ENCODE measurements at regions not wholly inside any gene's neighbourhood (a gene's known extent, or its start where the extent isn't known, plus 50 kb on each side); places are given as distances from the start of the nearest gene placed in this dataset.
"Not testable (repeated sequence)": the region's sequence is repeated elsewhere in the genome, so short reads cannot be mapped to it uniquely, and the experiment has no call there.

GRCh38 chr20:30579824-30580438, 677.5 kb upstream of the DEFB115 start:
- Histone ChIP-seq H3K27ac (peak overlapping the region; percentile 56), H3K4me2 (peak overlapping the region; percentile 85), H3K4me3 (peak overlapping the region; percentile 67), H2AFZ (peak overlapping the region; percentile 87)
- H3K9me2 ChIP-seq (ENCODE audit: insufficient read depth); H3F3A ChIP-seq (ENCODE audit: insufficient read depth, low read depth); BruUV-seq (replicated peaks); CTCF ChIA-PET; POLR2A ChIA-PET (ENCODE audit: unreplicated experiment); H3K79me2 ChIP-seq (ENCODE audit: low read depth); H4K20me1 ChIP-seq (ENCODE audit: insufficient read depth); H3K9me3 ChIP-seq (ENCODE audit: insufficient read depth, low read depth); H3K4me1 ChIP-seq (replicated peaks; ENCODE audit: insufficient read depth); H3K27me3 ChIP-seq (ENCODE audit: insufficient read depth, low read depth); H3K36me3 ChIP-seq (ENCODE audit: low read depth); intact Hi-C loops (cut with micrococcal nuclease; ENCODE audit: unreplicated experiment): not testable (repeated sequence)
- peak; percentile 81 to 85 for DNase-seq

GRCh38 chr20:30581839-30582238, 675.6 kb upstream of the DEFB115 start:
- H3K36me3 ChIP-seq (ENCODE audit: low read depth); H3K27me3 ChIP-seq (ENCODE audit: insufficient read depth, low read depth); H3K79me2 ChIP-seq (ENCODE audit: low read depth); H2AFZ ChIP-seq; H3K4me2 ChIP-seq; H3K4me1 ChIP-seq (replicated peaks; ENCODE audit: insufficient read depth); DNase-seq; POLR2A ChIA-PET (ENCODE audit: unreplicated experiment); H3F3A ChIP-seq (ENCODE audit: insufficient read depth, low read depth); BruUV-seq (replicated peaks); H4K20me1 ChIP-seq (ENCODE audit: insufficient read depth); H3K9me3 ChIP-seq (ENCODE audit: insufficient read depth, low read depth); H3K27ac ChIP-seq; H3K4me3 ChIP-seq; intact Hi-C loops (cut with micrococcal nuclease; ENCODE audit: unreplicated experiment); H3K9me2 ChIP-seq (ENCODE audit: insufficient read depth): not testable (repeated sequence)
- CTCF ChIA-PET: interaction anchor here (0.6 kb wide), 1 partner anchor 975 kb away, joined by 8 read pairs; no protein-coding TSS in a partner anchor

GRCh38 chr20:30584403-30584802, 673.1 kb upstream of the DEFB115 start:
- H3K27ac ChIP-seq; POLR2A ChIA-PET (ENCODE audit: unreplicated experiment); H3K9me3 ChIP-seq (ENCODE audit: insufficient read depth, low read depth); BruUV-seq (replicated peaks); H3K36me3 ChIP-seq (ENCODE audit: low read depth); H3K4me2 ChIP-seq; H3K4me3 ChIP-seq; H3K27me3 ChIP-seq (ENCODE audit: insufficient read depth, low read depth); H3K4me1 ChIP-seq (replicated peaks; ENCODE audit: insufficient read depth); H3F3A ChIP-seq (ENCODE audit: insufficient read depth, low read depth); H2AFZ ChIP-seq; DNase-seq; H4K20me1 ChIP-seq (ENCODE audit: insufficient read depth); H3K79me2 ChIP-seq (ENCODE audit: low read depth); CTCF ChIA-PET; intact Hi-C loops (cut with micrococcal nuclease; ENCODE audit: unreplicated experiment); H3K9me2 ChIP-seq (ENCODE audit: insufficient read depth): not testable (repeated sequence)

- H3F3A ChIP-seq (ENCODE audit: insufficient read depth, low read depth); H3K27me3 ChIP-seq (ENCODE audit: insufficient read depth, low read depth); H3K4me1 ChIP-seq (replicated peaks; ENCODE audit: insufficient read depth); H3K79me2 ChIP-seq (ENCODE audit: low read depth); H4K20me1 ChIP-seq (ENCODE audit: insufficient read depth); CTCF ChIA-PET; H2AFZ ChIP-seq; H3K27ac ChIP-seq; POLR2A ChIA-PET (ENCODE audit: unreplicated experiment); H3K36me3 ChIP-seq (ENCODE audit: low read depth); BruUV-seq (replicated peaks); intact Hi-C loops (cut with micrococcal nuclease; ENCODE audit: unreplicated experiment); H3K9me2 ChIP-seq (ENCODE audit: insufficient read depth); H3K9me3 ChIP-seq (ENCODE audit: insufficient read depth, low read depth): not testable (repeated sequence)
- peak; percentile 55 to 93 for DNase-seq
- Histone ChIP-seq H3K4me3 (peak overlapping the region; percentile 41; the same call in 1 of the 2 replicates), H3K4me2 (peak overlapping the region; percentile 59)
- peak; percentile 55 for TF ChIP-seq CTCF (conservative IDR thresholded peaks at IDR 0.05)
Measured at GRCh38 chr20:30585244-30585796, 672.1 kb upstream of the DEFB115 start.

- H2AFZ ChIP-seq; H3K4me1 ChIP-seq (replicated peaks; ENCODE audit: insufficient read depth); H3K4me2 ChIP-seq; H3K27ac ChIP-seq; CTCF ChIA-PET; H3K27me3 ChIP-seq (ENCODE audit: insufficient read depth, low read depth); POLR2A ChIA-PET (ENCODE audit: unreplicated experiment); H3F3A ChIP-seq (ENCODE audit: insufficient read depth, low read depth); H4K20me1 ChIP-seq (ENCODE audit: insufficient read depth); H3K79me2 ChIP-seq (ENCODE audit: low read depth); intact Hi-C loops (cut with micrococcal nuclease; ENCODE audit: unreplicated experiment); DNase-seq; BruUV-seq (replicated peaks); H3K36me3 ChIP-seq (ENCODE audit: low read depth); H3K9me2 ChIP-seq (ENCODE audit: insufficient read depth); H3K9me3 ChIP-seq (ENCODE audit: insufficient read depth, low read depth); H3K4me3 ChIP-seq: not testable (repeated sequence)
Measured at GRCh38 chr20:30586178-30586577, 671.3 kb upstream of the DEFB115 start.
